ENCODE measurements at regions not wholly inside any gene's neighbourhood (a gene's known extent, or its start where the extent isn't known, plus 50 kb on each side); places are given as distances from the start of the nearest gene placed in this dataset.
"Not testable (repeated sequence)": the region's sequence is repeated elsewhere in the genome, so short reads cannot be mapped to it uniquely, and the experiment has no call there.

DNA sequence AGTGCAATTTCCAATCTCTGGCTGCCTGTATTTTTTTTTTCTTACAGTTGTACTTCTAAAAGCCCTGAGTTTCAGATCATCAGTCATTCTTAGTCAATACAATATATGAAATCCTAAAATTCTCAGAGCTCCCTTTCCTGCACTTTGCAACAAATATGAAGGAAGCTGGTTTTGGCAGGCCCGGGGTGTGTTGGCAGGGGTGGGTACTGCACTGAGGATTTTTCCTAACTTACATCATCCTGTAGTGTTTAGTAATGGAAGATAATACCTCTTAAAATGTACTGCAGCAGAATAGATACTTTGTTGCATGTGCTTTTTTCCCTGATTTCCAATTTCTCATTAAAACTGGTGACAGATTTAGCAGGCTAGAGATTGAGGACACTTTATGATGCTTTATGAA is 374.6 kb downstream of the PTH2R start:
- no peaks in the 10 kb centered on the region for H3K36me3 ChIP-seq (ENCODE audit: insufficient read depth in 1 of 2, low read depth in 1 of 2)
- DNase-seq (no peak), ATAC-seq (no peak)
- no peak overlapping the region for H3K27ac ChIP-seq
- no peaks in the 10 kb centered on the region for H3K27me3 ChIP-seq (ENCODE audit: insufficient read depth in 3 of 3, low read length in 2 of 3)
- H3K9me3 ChIP-seq: no peaks in the 10 kb centered on the region
- no peaks in the 10 kb centered on the region for H3K4me1 ChIP-seq
- 45 to 86% (median 67%) methylated on average over 1 of the region's 1 CpG for WGBS, 3 donors
- intact Hi-C loops (cut with DNase I): no loop called here
- H3K4me3 ChIP-seq: no peak overlapping the region
- TF ChIP-seq, protein P1, sequence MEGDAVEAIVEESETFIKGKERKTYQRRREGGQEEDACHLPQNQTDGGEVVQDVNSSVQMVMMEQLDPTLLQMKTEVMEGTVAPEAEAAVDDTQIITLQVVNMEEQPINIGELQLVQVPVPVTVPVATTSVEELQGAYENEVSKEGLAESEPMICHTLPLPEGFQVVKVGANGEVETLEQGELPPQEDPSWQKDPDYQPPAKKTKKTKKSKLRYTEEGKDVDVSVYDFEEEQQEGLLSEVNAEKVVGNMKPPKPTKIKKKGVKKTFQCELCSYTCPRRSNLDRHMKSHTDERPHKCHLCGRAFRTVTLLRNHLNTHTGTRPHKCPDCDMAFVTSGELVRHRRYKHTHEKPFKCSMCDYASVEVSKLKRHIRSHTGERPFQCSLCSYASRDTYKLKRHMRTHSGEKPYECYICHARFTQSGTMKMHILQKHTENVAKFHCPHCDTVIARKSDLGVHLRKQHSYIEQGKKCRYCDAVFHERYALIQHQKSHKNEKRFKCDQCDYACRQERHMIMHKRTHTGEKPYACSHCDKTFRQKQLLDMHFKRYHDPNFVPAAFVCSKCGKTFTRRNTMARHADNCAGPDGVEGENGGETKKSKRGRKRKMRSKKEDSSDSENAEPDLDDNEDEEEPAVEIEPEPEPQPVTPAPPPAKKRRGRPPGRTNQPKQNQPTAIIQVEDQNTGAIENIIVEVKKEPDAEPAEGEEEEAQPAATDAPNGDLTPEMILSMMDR (IDR thresholded peaks at IDR 0.05): no peak

DNA sequence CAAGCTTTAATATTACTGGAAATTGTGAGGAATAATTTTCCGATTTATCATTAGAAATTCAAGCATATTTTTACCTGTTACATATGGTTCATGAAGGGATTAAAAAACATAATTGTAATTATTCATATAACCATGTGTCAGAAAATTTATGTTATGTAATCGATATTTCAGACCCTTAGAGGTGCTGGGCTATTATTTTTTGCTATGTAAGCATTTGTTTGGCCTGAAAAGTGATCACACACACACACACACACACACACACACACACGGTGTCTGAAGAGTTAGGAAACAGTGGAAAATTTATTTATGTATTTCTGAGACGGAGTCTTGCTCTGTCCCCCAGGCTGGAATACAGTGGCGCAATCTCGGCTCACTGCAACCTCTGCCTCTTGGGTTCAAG is 375.5 kb downstream of the PTH2R start:
- no peaks in the 10 kb centered on the region for H3K4me1 ChIP-seq
- no peak overlapping the region for H3K4me3 ChIP-seq
- H3K36me3 ChIP-seq (ENCODE audit: insufficient read depth in 1 of 2, low read depth in 1 of 2): no peaks in the 10 kb centered on the region
- DNase-seq (no peak), ATAC-seq (no peak)
- no peaks in the 10 kb centered on the region for H3K27me3 ChIP-seq (ENCODE audit: insufficient read depth in 3 of 3, low read length in 2 of 3)
- H3K9me3 ChIP-seq: no peaks in the 10 kb centered on the region
- intact Hi-C loops (cut with DNase I): no loop called here
- H3K27ac ChIP-seq: no peak overlapping the region
- 55 to 86% (median 66%) methylated on average over 6 of the region's 6 CpGs for WGBS, 3 donors
- TF ChIP-seq, protein P1 (IDR thresholded peaks at IDR 0.05): no peak

DNA sequence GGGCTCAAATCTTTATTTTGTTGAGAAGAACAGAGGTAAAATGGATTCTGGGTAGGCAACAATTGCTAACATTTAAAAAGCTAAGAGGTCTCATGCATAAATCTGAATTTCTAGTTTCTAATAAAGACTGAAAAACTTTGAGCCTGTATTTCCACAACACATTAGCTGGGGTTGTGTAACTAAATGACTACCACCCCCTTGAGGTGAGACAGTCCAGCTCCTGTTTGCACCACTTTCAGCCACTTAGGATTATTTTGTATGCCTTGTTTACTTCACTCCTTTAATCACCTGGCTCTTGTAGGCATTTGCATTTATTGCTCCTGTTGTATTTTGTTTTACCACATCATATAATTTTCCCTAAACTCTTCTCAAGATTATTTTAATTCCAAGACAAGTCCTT is 376.6 kb downstream of the PTH2R start:
- no peak for ATAC-seq
- TF ChIP-seq, protein P1 (IDR thresholded peaks at IDR 0.05): no peak
- Histone ChIP-seq H3K9me3 (no peaks in the 10 kb centered on the region), H3K27me3 (ENCODE audit: insufficient read depth in 3 of 3, low read length in 2 of 3) (no peaks in the 10 kb centered on the region), H3K4me3 (no peak overlapping the region), H3K27ac (no peak overlapping the region), H3K36me3 (ENCODE audit: insufficient read depth in 1 of 2, low read depth in 1 of 2) (no peaks in the 10 kb centered on the region), H3K4me1 (no peaks in the 10 kb centered on the region)
- intact Hi-C loops (cut with DNase I): no loop called here
- no peak for DNase-seq

DNA sequence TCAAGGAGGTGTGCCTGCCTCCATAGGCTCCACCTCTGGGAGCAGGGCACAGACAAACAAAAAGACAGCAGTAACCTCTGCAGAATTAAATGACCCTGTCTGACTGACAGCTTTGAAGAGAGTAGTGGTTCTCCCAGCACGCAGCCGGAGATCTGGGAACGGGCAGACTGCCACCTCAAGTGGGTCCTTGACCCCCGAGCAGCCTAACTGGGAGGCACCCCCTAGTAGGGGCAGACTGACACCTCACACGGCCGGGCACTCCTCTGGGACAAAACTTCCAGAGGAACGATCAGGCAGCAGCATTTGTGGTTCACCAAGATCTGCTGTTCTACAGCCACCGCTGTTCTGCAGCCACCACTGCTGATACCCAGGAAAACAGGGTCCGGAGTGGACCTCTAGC is 378.2 kb downstream of the PTH2R start:
- H3K36me3 ChIP-seq (ENCODE audit: insufficient read depth in 1 of 2, low read depth in 1 of 2); H3K4me1 ChIP-seq; intact Hi-C loops (cut with DNase I); ATAC-seq; H3K27me3 ChIP-seq (ENCODE audit: insufficient read depth in 3 of 3, low read length in 2 of 3); H3K9me3 ChIP-seq; DNase-seq; H3K27ac ChIP-seq; H3K4me3 ChIP-seq: not testable (repeated sequence)
- 86 to 92% (median 86%) methylated on average over 9 of the region's 9 CpGs for WGBS, 3 donors

DNA sequence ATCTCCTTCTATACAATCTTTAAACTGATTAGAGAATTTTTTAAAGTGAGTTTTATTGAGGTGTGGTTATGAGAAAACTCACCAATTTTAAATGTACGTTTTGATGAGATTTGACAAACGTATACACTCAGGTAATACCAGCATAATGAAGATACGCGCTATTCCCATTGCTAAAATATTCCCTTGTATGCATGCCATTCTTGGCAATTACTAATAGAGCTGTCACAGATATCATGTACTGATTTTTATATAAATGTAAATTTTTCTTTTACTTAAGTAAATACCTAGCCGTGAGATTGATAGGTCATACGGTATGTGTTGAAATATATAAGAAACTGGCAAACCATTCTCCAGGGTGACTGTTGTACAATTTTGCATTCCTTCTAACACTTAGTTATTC is 384.7 kb downstream of the PTH2R start:
- Histone ChIP-seq H3K36me3 (ENCODE audit: insufficient read depth in 1 of 2, low read depth in 1 of 2) (no peaks in the 10 kb centered on the region), H3K4me3 (no peak overlapping the region), H3K9me3 (no peaks in the 10 kb centered on the region), H3K27me3 (ENCODE audit: insufficient read depth in 3 of 3, low read length in 2 of 3) (no peaks in the 10 kb centered on the region), H3K27ac (no peak overlapping the region), H3K4me1 (no peaks in the 10 kb centered on the region)
- intact Hi-C loops (cut with DNase I): no loop called here
- WGBS, 3 donors: 72 to 87% (median 78%) methylated on average over 6 of the region's 6 CpGs
- TF ChIP-seq, protein P1 (IDR thresholded peaks at IDR 0.05): no peak
- DNase-seq: no peak
- ATAC-seq: no peak
